ENCODE measurements at regions not wholly inside any gene's neighbourhood (a gene's known extent, or its start where the extent isn't known, plus 50 kb on each side); places are given as distances from the start of the nearest gene placed in this dataset.
A peak's percentile ranks its signal among the peaks of the same experiment; 100 is the strongest.

DNA sequence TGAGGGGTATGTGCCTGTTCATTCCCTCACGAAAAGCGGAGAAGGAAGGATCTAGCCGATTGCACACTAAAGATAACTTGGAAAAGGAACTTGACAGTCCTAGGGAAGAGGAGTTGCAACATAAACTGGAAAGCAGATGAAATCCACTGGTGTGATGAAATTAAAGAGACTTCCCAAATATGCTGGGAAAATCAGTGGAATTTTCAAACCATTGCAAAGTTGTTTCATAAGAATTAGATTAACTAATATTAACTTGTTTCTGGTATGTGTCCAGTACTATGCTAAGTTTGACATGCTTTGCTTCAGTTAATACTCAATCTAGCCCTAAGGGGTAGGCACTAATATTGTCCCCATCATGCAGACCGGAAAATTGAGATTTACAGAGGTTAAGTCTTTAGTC lies 222.7 kb downstream of the IKZF2 start:
- H3K9me3 Mint-ChIP-seq: peaks cover 5% of the 10 kb centered on the region
- H3K27me3 Mint-ChIP-seq (ENCODE audit: low read depth): no peaks in the 10 kb centered on the region
- peaks cover 38% of the 10 kb centered on the region for H3K4me1 Mint-ChIP-seq (ENCODE audit: low read depth)
- H3K27ac Mint-ChIP-seq: no peak overlapping the region
- intact Hi-C loops (cut with micrococcal nuclease): loop anchor here (1.0 kb wide), 4 partner anchors 13 to 191 kb away; no protein-coding TSS in a partner anchor
- no peaks in the 10 kb centered on the region for H3K36me3 Mint-ChIP-seq (ENCODE audit: low read depth)
- DNase-seq (ENCODE audit: low spot score): no peak
- H3K4me3 Mint-ChIP-seq (ENCODE audit: low read depth): no peak overlapping the region

DNA sequence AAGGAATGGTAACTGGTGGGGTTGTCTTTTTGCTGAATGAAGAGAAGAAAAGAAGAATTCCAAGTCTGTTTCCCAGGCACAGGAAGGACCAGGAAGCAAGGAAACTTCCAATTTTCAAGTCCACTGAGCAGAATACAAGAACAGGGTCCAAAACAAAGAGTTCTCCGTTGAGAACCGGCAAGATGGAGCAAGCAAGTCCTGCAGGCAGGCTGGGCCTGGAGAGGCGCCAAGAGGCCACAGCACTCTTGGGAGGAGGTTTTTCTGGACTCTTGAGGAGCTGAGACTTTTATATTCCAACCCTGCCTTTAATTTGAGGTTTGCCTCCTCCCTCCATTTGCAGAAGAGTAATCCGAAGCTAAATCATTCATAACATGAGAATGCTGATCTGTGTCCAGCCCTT lies 224.5 kb downstream of the IKZF2 start:
- no peak overlapping the region for H3K27ac Mint-ChIP-seq
- H3K36me3 Mint-ChIP-seq (ENCODE audit: low read depth): no peaks in the 10 kb centered on the region
- no peaks in the 10 kb centered on the region for H3K9me3 Mint-ChIP-seq
- no peaks in the 10 kb centered on the region for H3K27me3 Mint-ChIP-seq (ENCODE audit: low read depth)
- H3K4me3 Mint-ChIP-seq (ENCODE audit: low read depth): no peak overlapping the region
- DNase-seq (ENCODE audit: low spot score): no peak
- peaks cover 36% of the 10 kb centered on the region for H3K4me1 Mint-ChIP-seq (ENCODE audit: low read depth)
- intact Hi-C loops (cut with micrococcal nuclease): no loop called here

DNA sequence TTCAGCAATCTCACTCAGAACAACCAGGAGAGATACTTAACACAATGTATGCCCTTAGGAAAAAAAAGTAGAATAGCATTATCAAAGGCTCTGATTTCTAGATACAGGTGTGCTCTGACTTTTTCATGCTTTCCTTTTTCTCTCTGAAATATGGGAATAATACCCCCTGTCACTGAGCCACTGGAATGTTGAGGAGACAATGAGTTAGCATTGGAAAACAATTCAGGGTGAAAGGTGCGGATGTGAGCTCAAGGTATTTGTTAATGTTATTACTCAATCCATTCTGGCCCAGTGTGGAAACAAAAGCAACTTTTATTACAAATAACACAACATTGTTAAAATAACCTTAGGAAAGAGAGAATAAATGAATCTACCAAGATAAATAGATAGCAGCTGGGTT lies 228.0 kb downstream of the IKZF2 start:
- H3K9me3 Mint-ChIP-seq: peaks cover 4% of the 10 kb centered on the region
- peaks cover 8% of the 10 kb centered on the region for H3K4me1 Mint-ChIP-seq (ENCODE audit: low read depth)
- no peak overlapping the region for H3K27ac Mint-ChIP-seq
- H3K36me3 Mint-ChIP-seq (ENCODE audit: low read depth): peaks cover 3% of the 10 kb centered on the region
- intact Hi-C loops (cut with micrococcal nuclease): no loop called here
- H3K27me3 Mint-ChIP-seq (ENCODE audit: low read depth): peaks cover 8% of the 10 kb centered on the region
- DNase-seq (ENCODE audit: low spot score): no peak
- H3K4me3 Mint-ChIP-seq (ENCODE audit: low read depth): no peak overlapping the region

DNA sequence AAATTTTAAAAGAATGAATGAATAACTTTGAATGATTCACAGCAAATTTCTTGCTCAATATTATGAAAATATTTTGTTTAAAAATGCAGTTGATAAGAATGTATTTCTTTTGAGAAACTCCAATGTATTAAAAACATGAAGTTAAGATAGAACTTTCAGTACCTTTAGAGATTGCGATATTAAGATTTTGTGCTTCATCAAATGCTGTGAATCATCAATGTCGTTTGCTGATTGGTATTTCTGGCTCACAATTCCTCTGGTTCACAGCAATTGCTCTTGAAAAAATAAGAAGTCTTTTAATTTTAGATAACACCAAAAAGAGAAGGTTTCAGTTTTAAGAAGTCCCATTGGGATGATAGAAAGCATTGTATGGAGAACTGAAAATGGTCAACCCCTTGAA lies 228.7 kb downstream of the IKZF2 start:
- Mint-ChIP-seq H3K9me3 (peaks cover 4% of the 10 kb centered on the region), H3K27me3 (ENCODE audit: low read depth) (peaks cover 10% of the 10 kb centered on the region), H3K36me3 (ENCODE audit: low read depth) (peaks cover 3% of the 10 kb centered on the region), H3K27ac (no peak overlapping the region), H3K4me3 (ENCODE audit: low read depth) (no peak overlapping the region), H3K4me1 (ENCODE audit: low read depth) (peaks cover 4% of the 10 kb centered on the region)
- intact Hi-C loops (cut with micrococcal nuclease): no loop called here
- no peak for DNase-seq (ENCODE audit: low spot score)

DNA sequence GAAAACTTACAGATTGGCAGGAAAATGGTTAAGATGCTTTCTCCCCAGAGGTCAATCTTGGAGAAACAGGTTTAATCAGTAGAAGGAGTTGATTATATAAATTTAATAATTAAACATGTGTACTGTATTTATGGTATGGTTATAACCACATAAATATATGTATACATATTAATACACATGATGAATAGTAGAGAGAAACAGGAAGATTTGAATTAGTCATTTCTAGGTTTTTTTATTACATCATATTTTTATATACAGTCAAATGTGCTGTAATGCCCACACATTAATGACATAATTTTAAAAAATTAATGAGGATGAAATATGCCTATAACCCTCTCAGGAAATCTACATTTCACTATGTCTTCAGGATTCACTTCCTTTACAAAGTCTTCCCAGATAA lies 229.7 kb downstream of the IKZF2 start:
- H3K9me3 Mint-ChIP-seq: peaks cover 4% of the 10 kb centered on the region
- H3K4me3 Mint-ChIP-seq (ENCODE audit: low read depth): no peak overlapping the region
- peaks cover 3% of the 10 kb centered on the region for H3K36me3 Mint-ChIP-seq (ENCODE audit: low read depth)
- intact Hi-C loops (cut with micrococcal nuclease): no loop called here
- H3K27ac Mint-ChIP-seq: no peak overlapping the region
- H3K4me1 Mint-ChIP-seq (ENCODE audit: low read depth): peaks cover 4% of the 10 kb centered on the region
- DNase-seq (ENCODE audit: low spot score): no peak
- peaks cover 10% of the 10 kb centered on the region for H3K27me3 Mint-ChIP-seq (ENCODE audit: low read depth)

DNA sequence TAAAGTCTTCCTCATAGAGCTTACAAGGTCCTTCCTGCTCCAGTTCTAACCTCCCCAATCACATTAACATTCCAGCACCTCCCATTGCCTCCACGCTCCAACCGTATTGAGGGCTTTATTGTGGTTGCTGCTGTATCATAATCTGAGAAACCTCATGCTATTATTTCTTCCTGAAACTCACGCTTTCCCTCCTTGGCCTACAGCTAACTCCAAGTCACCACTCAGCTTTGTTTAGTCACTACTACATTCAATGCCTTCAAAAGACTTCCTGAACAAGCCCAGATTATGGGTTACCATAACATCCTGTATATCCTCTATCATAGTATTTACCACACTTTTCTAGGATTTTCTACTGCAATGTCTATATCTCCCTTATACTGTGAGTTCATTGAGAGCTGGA lies 230.4 kb downstream of the IKZF2 start:
- intact Hi-C loops (cut with micrococcal nuclease): no loop called here
- Mint-ChIP-seq H3K9me3 (peaks cover 4% of the 10 kb centered on the region), H3K4me3 (ENCODE audit: low read depth) (no peak overlapping the region), H3K4me1 (ENCODE audit: low read depth) (peaks cover 9% of the 10 kb centered on the region), H3K36me3 (ENCODE audit: low read depth) (peaks cover 3% of the 10 kb centered on the region), H3K27me3 (ENCODE audit: low read depth) (peaks cover 10% of the 10 kb centered on the region), H3K27ac (no peak overlapping the region)
- no peak for DNase-seq (ENCODE audit: low spot score)

DNA sequence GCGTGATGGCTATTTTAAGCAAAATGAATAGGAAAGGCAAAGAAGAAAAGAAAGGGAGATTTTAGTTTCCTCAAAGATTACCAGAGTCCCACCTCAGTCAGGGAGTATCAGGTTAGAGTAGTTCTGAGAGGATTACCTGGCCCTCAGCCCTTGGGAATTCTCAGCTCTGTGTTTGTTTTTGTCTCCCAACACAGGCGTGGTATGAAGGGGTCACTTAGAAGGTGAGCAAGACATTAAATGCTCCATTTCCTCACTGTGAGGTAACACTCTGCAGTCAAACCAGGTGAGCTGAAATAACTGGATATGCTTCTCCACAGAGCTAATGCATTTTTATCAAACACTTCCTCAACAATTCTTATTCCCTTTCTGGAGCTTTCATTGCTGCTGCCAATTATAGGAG lies 232.2 kb downstream of the IKZF2 start:
- no peak for DNase-seq (ENCODE audit: low spot score)
- H3K9me3 Mint-ChIP-seq: peaks cover 4% of the 10 kb centered on the region
- peaks cover 10% of the 10 kb centered on the region for H3K27me3 Mint-ChIP-seq (ENCODE audit: low read depth)
- peaks cover 19% of the 10 kb centered on the region for H3K4me1 Mint-ChIP-seq (ENCODE audit: low read depth)
- no peak overlapping the region for H3K4me3 Mint-ChIP-seq (ENCODE audit: low read depth)
- no peak overlapping the region for H3K27ac Mint-ChIP-seq
- peaks cover 3% of the 10 kb centered on the region for H3K36me3 Mint-ChIP-seq (ENCODE audit: low read depth)
- intact Hi-C loops (cut with micrococcal nuclease): no loop called here

DNA sequence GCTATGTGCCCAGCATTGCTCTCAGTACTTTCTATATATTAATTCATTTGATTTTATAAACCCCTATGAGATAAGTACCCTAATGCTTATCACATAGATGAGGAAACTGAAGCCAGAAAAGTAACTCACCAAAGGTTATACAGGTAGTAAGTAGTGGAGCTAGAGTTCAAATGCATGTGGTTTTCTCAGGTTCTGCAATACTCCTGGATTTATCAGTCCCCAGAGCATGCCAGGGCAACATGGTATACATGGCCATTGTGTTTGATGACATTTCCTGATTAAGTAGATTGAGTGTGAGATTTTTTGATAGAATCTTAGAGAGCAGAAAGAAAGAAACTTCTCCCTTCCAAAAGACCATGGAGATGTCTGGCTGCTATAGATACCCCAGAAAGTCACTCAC lies 233.1 kb downstream of the IKZF2 start:
- DNase-seq (ENCODE audit: low spot score): no peak
- Mint-ChIP-seq H3K36me3 (ENCODE audit: low read depth) (peaks cover 3% of the 10 kb centered on the region), H3K4me3 (ENCODE audit: low read depth) (no peak overlapping the region), H3K9me3 (peaks cover 4% of the 10 kb centered on the region), H3K27ac (no peak overlapping the region), H3K4me1 (ENCODE audit: low read depth) (peaks cover 20% of the 10 kb centered on the region), H3K27me3 (ENCODE audit: low read depth) (peaks cover 10% of the 10 kb centered on the region)
- intact Hi-C loops (cut with micrococcal nuclease): no loop called here

DNA sequence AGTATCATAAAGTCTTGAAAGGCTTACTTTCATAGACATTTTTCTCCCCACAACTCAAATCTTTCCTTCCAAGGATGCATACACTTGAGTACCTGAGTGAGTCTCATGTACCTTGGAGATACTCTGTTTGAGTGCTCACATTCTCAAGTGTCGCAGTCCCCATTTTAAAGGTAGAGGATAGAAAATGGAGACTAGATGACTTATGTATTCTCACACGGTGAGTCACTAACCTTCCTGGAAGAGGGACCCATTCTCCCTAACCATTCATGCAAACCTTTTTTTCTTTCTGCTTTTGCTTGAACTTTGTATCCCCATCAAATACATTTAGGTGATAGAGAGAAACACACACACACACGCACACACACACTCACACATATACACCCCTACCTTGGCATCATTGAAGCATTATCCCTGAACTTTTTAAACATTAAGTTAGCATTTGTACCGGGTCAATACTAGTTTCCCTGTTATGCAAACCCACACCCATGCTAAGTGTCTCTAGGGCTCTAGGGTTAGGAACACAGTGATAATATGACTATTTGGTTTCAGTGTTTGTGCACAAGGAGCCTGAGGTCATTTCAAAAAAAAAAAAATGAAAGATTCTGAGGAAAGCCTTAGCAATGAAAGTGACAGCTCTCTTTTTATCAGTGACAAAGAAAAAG lies 236.2 kb downstream of the IKZF2 start:
- Mint-ChIP-seq H3K27ac (peak overlapping the region; percentile 54), H3K4me3 (ENCODE audit: low read depth) (peak overlapping the region; percentile 11), H3K9me3 (no peaks in the 10 kb centered on the region), H3K27me3 (ENCODE audit: low read depth) (peaks cover 6% of the 10 kb centered on the region), H3K4me1 (ENCODE audit: low read depth) (peaks cover 30% of the 10 kb centered on the region), H3K36me3 (ENCODE audit: low read depth) (no peaks in the 10 kb centered on the region)
- no peak for DNase-seq (ENCODE audit: low spot score)
- intact Hi-C loops (cut with micrococcal nuclease): loop anchor here (1.0 kb wide), 3 partner anchors 14 to 204 kb away; no protein-coding TSS in a partner anchor

DNA sequence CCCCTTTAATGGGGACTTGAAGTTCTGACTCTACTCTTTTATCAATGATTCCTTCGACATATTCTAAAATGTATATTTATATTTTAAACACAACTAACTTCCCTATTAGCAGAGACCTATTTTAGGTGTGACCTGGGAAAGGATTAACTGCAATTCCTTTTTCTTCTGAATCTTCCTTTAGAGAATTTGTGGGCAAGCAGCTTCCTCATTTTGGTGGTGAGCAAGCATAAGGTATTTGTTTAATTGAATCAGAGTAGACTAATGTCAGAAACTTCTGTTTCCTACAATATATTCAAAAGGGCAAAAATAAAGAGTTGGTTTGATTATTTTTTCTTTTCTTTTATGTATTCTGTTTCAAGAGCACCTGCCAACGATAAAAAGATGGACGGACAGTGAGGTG lies 237.0 kb downstream of the IKZF2 start:
- no peak overlapping the region for H3K27ac Mint-ChIP-seq
- peaks cover 2% of the 10 kb centered on the region for H3K36me3 Mint-ChIP-seq (ENCODE audit: low read depth)
- peaks cover 32% of the 10 kb centered on the region for H3K4me1 Mint-ChIP-seq (ENCODE audit: low read depth)
- peaks cover 6% of the 10 kb centered on the region for H3K27me3 Mint-ChIP-seq (ENCODE audit: low read depth)
- H3K9me3 Mint-ChIP-seq: peaks cover 3% of the 10 kb centered on the region
- H3K4me3 Mint-ChIP-seq (ENCODE audit: low read depth): no peak overlapping the region
- intact Hi-C loops (cut with micrococcal nuclease): no loop called here
- DNase-seq (ENCODE audit: low spot score): no peak

DNA sequence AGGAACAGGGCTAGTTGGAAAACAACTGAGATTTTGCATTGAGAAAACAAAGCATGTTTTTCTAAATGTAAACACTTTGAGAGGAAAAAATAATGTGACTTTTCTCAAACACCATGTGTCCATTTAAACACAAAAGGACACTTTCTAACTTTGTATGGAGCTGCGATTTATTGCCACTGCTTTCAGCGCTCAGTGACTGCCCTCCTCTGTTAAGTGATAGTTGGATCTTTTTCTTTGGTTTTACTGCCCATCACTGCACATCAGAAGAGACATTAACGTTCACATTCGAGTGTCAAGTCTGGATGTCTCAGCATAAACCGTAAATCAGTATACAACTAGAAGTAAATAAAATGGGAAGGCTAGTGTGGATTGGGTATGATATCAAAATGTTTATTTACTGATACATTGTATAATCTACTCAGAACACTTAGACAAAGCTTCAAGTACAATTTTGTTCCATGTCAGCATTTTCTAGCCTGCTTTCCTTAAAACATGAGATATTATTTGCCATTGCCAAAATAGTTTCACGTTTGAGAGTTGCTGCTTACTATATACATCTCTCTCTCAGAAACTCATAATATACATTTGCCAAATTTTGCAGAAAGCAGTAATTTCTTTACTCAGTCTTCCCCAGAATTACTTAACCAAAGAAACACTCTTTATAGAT lies 237.6 kb downstream of the IKZF2 start:
- intact Hi-C loops (cut with micrococcal nuclease): no loop called here
- Mint-ChIP-seq H3K9me3 (peaks cover 8% of the 10 kb centered on the region), H3K27me3 (ENCODE audit: low read depth) (peaks cover 3% of the 10 kb centered on the region), H3K27ac (no peak overlapping the region), H3K4me3 (ENCODE audit: low read depth) (no peak overlapping the region), H3K36me3 (ENCODE audit: low read depth) (peaks cover 6% of the 10 kb centered on the region), H3K4me1 (ENCODE audit: low read depth) (peaks cover 34% of the 10 kb centered on the region)
- DNase-seq (ENCODE audit: low spot score): no peak

DNA sequence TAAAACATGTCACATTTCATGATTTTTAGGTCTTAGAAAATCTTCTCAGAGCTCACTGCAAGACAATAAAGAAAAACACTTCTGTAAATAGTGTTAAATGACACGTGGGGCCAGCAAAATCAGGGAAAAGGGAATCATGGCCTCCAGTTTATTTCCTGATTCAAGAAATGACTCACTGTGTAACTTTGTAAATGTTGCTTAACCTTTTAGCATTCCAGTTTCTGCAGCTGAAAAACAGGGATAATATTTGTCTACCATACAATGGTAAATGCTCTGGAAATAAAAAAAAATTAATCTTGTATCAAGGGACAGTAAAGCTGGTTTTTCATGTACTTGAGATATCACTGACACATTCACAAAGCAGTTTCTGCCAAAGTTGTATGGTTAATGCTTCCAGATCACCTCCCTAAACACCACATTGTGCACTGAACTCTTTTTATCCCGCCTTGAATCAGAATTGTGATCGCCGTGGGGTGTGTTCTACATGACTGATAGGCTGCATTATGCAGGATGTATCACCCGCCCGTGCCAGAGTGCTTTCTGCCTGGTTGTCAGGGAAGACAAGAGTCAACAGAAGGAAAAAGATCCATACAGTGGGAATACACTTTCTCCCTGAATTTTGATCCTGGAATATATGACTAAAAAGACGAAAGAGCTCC lies 238.8 kb downstream of the IKZF2 start:
- intact Hi-C loops (cut with micrococcal nuclease): no loop called here
- Mint-ChIP-seq H3K4me3 (ENCODE audit: low read depth) (no peak overlapping the region), H3K9me3 (peaks cover 8% of the 10 kb centered on the region), H3K27me3 (ENCODE audit: low read depth) (no peaks in the 10 kb centered on the region), H3K4me1 (ENCODE audit: low read depth) (peaks cover 34% of the 10 kb centered on the region), H3K36me3 (ENCODE audit: low read depth) (peaks cover 6% of the 10 kb centered on the region), H3K27ac (no peak overlapping the region)
- DNase-seq (ENCODE audit: low spot score): no peak

DNA sequence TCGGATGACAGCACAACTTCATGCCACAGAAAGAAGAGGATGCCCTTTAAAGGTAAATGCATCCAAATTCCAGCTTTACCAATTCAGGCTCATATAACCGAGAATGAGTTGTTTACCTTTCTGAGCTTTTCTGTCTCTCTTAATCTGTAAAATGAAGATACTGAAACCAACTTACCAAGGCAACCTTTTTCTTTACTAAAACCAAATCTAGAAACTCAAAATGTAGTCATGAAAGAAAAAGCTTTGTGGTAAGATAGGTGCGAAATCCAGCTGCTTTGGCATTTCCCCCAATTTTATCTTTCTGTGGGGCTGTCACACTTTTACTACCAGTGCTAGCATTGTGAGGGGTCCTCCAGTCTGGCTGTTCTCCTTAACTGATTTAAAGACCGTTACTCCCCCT lies 240.4 kb downstream of the IKZF2 start:
- DNase-seq (ENCODE audit: low spot score): no peak
- Mint-ChIP-seq H3K36me3 (ENCODE audit: low read depth) (peaks cover 6% of the 10 kb centered on the region), H3K27me3 (ENCODE audit: low read depth) (peaks cover under 1% of the 10 kb centered on the region), H3K4me1 (ENCODE audit: low read depth) (peaks cover 29% of the 10 kb centered on the region), H3K9me3 (peaks cover 8% of the 10 kb centered on the region), H3K4me3 (ENCODE audit: low read depth) (no peak overlapping the region), H3K27ac (peak overlapping the region; percentile 73)
- intact Hi-C loops (cut with micrococcal nuclease): loop anchor here (1.0 to 2.0 kb wide), 7 partner anchors 18 to 242 kb away; no protein-coding TSS in a partner anchor

Measured in activated T-helper 2 cell treated with anti-CD3 and anti-CD28 coated beads, Interferon-gamma antibody, Interleukin-2, Interleukin-4, amounts not matched to agents 10 μg/mL and 5 μg/mL and 100 μg/mL, durations not matched to agents 14 hours and 24 hours and 36 hours (primary cell).